H9 (cell line): ENCODE measurements at regions not wholly inside any gene's neighbourhood (a gene's known extent, or its start where the extent isn't known, plus 50 kb on each side); places are given as distances from the start of the nearest gene placed in this dataset.

Source experiments
- DNase-seq: peaks from one replicate; pipeline ENCODE4 v3.0.0-alpha.2; 2017
- H2AFZ ChIP-seq: one replicate; pipeline ENCODE4 v1.6.1; 2013; ENCODE audit warnings: mild to moderate bottlenecking, low read length, control low read depth, moderate library complexity
- H2AK5ac ChIP-seq: 2 replicates; pipeline ENCODE4 v1.6.1; 2013; ENCODE audit warnings: low read length, control low read depth, mixed read lengths; ENCODE audit not compliant: insufficient read length
- H2BK120ac ChIP-seq: one replicate; pipeline ENCODE4 v1.6.1; 2013; ENCODE audit warnings: low read depth, mild to moderate bottlenecking, low read length, control low read depth, inconsistent platforms; ENCODE audit not compliant: poor library complexity, severe bottlenecking
- H2BK12ac ChIP-seq: 2 replicates; pipeline ENCODE4 v1.6.1; 2013; ENCODE audit warnings: low read length, control low read depth, mixed read lengths, low read depth; ENCODE audit not compliant: insufficient read length
- H2BK15ac ChIP-seq: 2 replicates; pipeline ENCODE4 v1.6.1; 2013; ENCODE audit warnings: low read depth, low read length, control low read depth
- H2BK20ac ChIP-seq: one replicate; pipeline ENCODE4 v1.6.1; 2013; ENCODE audit warnings: low read depth, mild to moderate bottlenecking, low read length, control low read depth, inconsistent platforms; ENCODE audit not compliant: poor library complexity, severe bottlenecking
- H2BK5ac ChIP-seq: 2 replicates; pipeline ENCODE4 v1.6.1; 2013; ENCODE audit warnings: low read length, control low read depth, mixed read lengths; ENCODE audit not compliant: insufficient read length
- H3K14ac ChIP-seq: 2 replicates; pipeline ENCODE4 v1.6.1; 2013; ENCODE audit warnings: low read length, control low read depth; ENCODE audit not compliant: insufficient read depth
- H3K18ac ChIP-seq: 2 replicates; pipeline ENCODE4 v1.6.1; 2013; ENCODE audit warnings: low read depth, mild to moderate bottlenecking, mixed read lengths, low read length, control low read depth; ENCODE audit not compliant: insufficient read length
- H3K23ac ChIP-seq: 2 replicates; pipeline ENCODE4 v1.6.1; 2013; ENCODE audit warnings: low read length, control low read depth, mixed read lengths, low read depth; ENCODE audit not compliant: insufficient read length
- H3K23me2 ChIP-seq: 2 replicates; pipeline ENCODE4 v1.6.1; 2013; ENCODE audit warnings: low read depth, mild to moderate bottlenecking, mixed read lengths, low read length, control low read depth; ENCODE audit not compliant: insufficient read length, poor library complexity, severe bottlenecking
- H3K27ac ChIP-seq: 2 replicates; pipeline ENCODE4 v1.5.1; 2013; ENCODE audit warnings: low read length, control low read depth, mixed read lengths, low read depth; ENCODE audit not compliant: insufficient read length
- H3K27me3 ChIP-seq: 2 replicates; pipeline ENCODE4 v1.6.1; 2013; ENCODE audit warnings: low read length, control low read depth, inconsistent platforms; ENCODE audit not compliant: insufficient read depth
- H3K4ac ChIP-seq: 2 replicates; pipeline ENCODE4 v1.6.1; 2013; ENCODE audit warnings: low read depth, mild to moderate bottlenecking, control low read depth, inconsistent platforms, low read length, moderate library complexity
- H3K4me1 ChIP-seq: 2 replicates; pipeline ENCODE4 v1.6.1; 2013; ENCODE audit warnings: low read length, control low read depth, inconsistent platforms; ENCODE audit not compliant: insufficient read depth
- H3K4me2 ChIP-seq: 2 replicates; pipeline ENCODE4 v1.6.1; 2013; ENCODE audit warnings: low read length, control low read depth, mixed read lengths; ENCODE audit not compliant: insufficient read length, insufficient read depth
- H3K56ac ChIP-seq: 2 replicates; pipeline ENCODE4 v1.6.1; 2013; ENCODE audit warnings: low read depth, mild to moderate bottlenecking, mixed read lengths, low read length, control low read depth; ENCODE audit not compliant: insufficient read length
- H3K79me1 ChIP-seq: 2 replicates; pipeline ENCODE4 v1.6.1; 2013; ENCODE audit warnings: low read depth, mild to moderate bottlenecking, moderate library complexity, low read length, control low read depth, inconsistent platforms; ENCODE audit not compliant: insufficient read depth, poor library complexity, severe bottlenecking
- H3K79me2 ChIP-seq: 2 replicates; pipeline ENCODE4 v1.6.1; 2013; ENCODE audit warnings: low read length, control low read depth, inconsistent platforms; ENCODE audit not compliant: insufficient read depth
- H3K9ac ChIP-seq: 2 replicates; pipeline ENCODE4 v1.6.1; 2013; ENCODE audit warnings: low read length, control low read depth, mixed read lengths; ENCODE audit not compliant: insufficient read length; ENCODE audit errors: extremely low read depth
- H3K9me3 ChIP-seq: one replicate; pipeline ENCODE4 v1.6.1; 2013; ENCODE audit warnings: low read depth, low read length, inconsistent platforms; ENCODE audit not compliant: control insufficient read depth
- H3T11ph ChIP-seq: one replicate; pipeline ENCODE4 v1.6.1; 2013; ENCODE audit warnings: mild to moderate bottlenecking, low read length, control low read depth, inconsistent platforms
- H4K20me1 ChIP-seq: one replicate; pipeline ENCODE4 v1.6.1; 2013; ENCODE audit not compliant: control insufficient read depth, insufficient read length, insufficient read depth
- H4K5ac ChIP-seq: 2 replicates; pipeline ENCODE4 v1.6.1; 2013; ENCODE audit warnings: low read depth, mild to moderate bottlenecking, mixed read lengths, low read length, control low read depth; ENCODE audit not compliant: insufficient read length
- H4K8ac ChIP-seq: replicated peaks from 2 replicates; pipeline ENCODE4 v1.6.1; 2013; ENCODE audit warnings: low read length, control low read depth, mixed read lengths, low read depth; ENCODE audit not compliant: insufficient read length
- H4K91ac ChIP-seq: 2 replicates; pipeline ENCODE4 v1.6.1; 2013; ENCODE audit warnings: low read depth, mild to moderate bottlenecking, moderate library complexity, mixed read lengths, low read length, control low read depth; ENCODE audit not compliant: insufficient read length
- H3K27ac Mint-ChIP-seq, 3 experiments: 2 replicates in 2 of 3; 3 replicates in 1 of 3; pipeline ENCODE4 v1.8.0; 2020 to 2021; ENCODE audit warnings: mixed read lengths in 3 of 3, mild to moderate bottlenecking in 1 of 3, moderate library complexity in 1 of 3
- H3K27me3 Mint-ChIP-seq: 2 replicates; pipeline ENCODE4 v1.8.0; 2021; ENCODE audit warnings: low read depth, mild to moderate bottlenecking, moderate library complexity, mixed read lengths
- H3K36me3 Mint-ChIP-seq, 3 experiments: 2 replicates in 2 of 3; 3 replicates in 1 of 3; pipeline ENCODE4 v1.8.0; 2020 to 2021; ENCODE audit warnings: low read depth in 3 of 3, mixed read lengths in 3 of 3; ENCODE audit not compliant: insufficient read depth in 1 of 3
- H3K4me1 Mint-ChIP-seq, 2 experiments: 2 replicates each; pipeline ENCODE4 v1.8.0; 2020; ENCODE audit warnings: mixed read lengths in 2 of 2
- H3K4me3 Mint-ChIP-seq, 2 experiments: 2 replicates in 1 of 2; 3 replicates in 1 of 2; pipeline ENCODE4 v1.8.0; 2020 to 2021; ENCODE audit warnings: mild to moderate bottlenecking in 2 of 2, mixed read lengths in 2 of 2, moderate library complexity in 1 of 2
- H3K9me3 Mint-ChIP-seq, 2 experiments: 2 replicates in 1 of 2; 3 replicates in 1 of 2; pipeline ENCODE4 v1.8.0; 2020; ENCODE audit warnings: mild to moderate bottlenecking in 2 of 2, mixed read lengths in 2 of 2, moderate library complexity in 1 of 2
- CTCF ChIP-seq: fragments of 200-600 bp; sonication (generic); conservative IDR thresholded peaks from 3 replicates; pipeline ENCODE4 v1.8.0; 2021; ENCODE audit warnings: antibody characterized with exemption, mild to moderate bottlenecking
- WGBS: extraction: QIAGEN DNeasy Blood & Tissue Kit; methylation state at CpG from one replicate; pipeline ENCODE4 v1.1.7; 2013; ENCODE audit warnings: missing lambda C conversion rate, low lambda C conversion rate, mixed read lengths; ENCODE audit not compliant: insufficient read length; ENCODE audit errors: extremely low coverage; 5-methylcytosine and 5-hydroxymethylcytosine counted together

GRCh38 chr20:11324990-11325389, 592.7 kb upstream of the BTBD3 start:
- no peak overlapping the region for H3K18ac ChIP-seq
- H3K27ac Mint-ChIP-seq: no peak overlapping the region
- H4K5ac ChIP-seq: no peak overlapping the region
- no peak for TF ChIP-seq CTCF
- H2BK15ac ChIP-seq: no peak overlapping the region
- H4K20me1 ChIP-seq: no peaks in the 10 kb centered on the region
- no peak overlapping the region for H4K8ac ChIP-seq
- H3K4me1 Mint-ChIP-seq: peaks cover 0 to 8% of the 10 kb centered on the region in 2 experiments; a peak in 1 of 4 replicates
- no peak overlapping the region for H3K56ac ChIP-seq
- no peak overlapping the region for H3K14ac ChIP-seq
- H3K36me3 Mint-ChIP-seq: peaks cover 2 to 12% (median 3%) of the 10 kb centered on the region in 3 experiments; a peak in 6 of 7 replicates
- no peaks in the 10 kb centered on the region for H3K79me2 ChIP-seq
- no peak overlapping the region for H3K27ac ChIP-seq
- no peaks in the 10 kb centered on the region for H3K9me3 ChIP-seq
- H3K23ac ChIP-seq: no peak overlapping the region
- no peak for DNase-seq
- no peak overlapping the region for H3K4ac ChIP-seq
- H4K91ac ChIP-seq: no peak overlapping the region
- peaks cover 4 to 14% of the 10 kb centered on the region in 2 experiments; a peak in 3 of 5 replicates for H3K9me3 Mint-ChIP-seq
- no CpG with 5 or more reads among the region's 4 CpGs for WGBS
- no peak overlapping the region for H3K4me2 ChIP-seq
- no peak overlapping the region for H3T11ph ChIP-seq
- H3K4me1 ChIP-seq: no peaks in the 10 kb centered on the region
- no peak overlapping the region for H3K9ac ChIP-seq
- no peak overlapping the region for H2BK120ac ChIP-seq
- no peaks in the 10 kb centered on the region for H3K27me3 Mint-ChIP-seq
- no peaks in the 10 kb centered on the region for H3K79me1 ChIP-seq
- H2AK5ac ChIP-seq: no peak overlapping the region
- no peaks in the 10 kb centered on the region for H3K27me3 ChIP-seq
- H2AFZ ChIP-seq: no peak overlapping the region
- no peak overlapping the region for H2BK5ac ChIP-seq
- no peak overlapping the region for H2BK20ac ChIP-seq
- no peaks in the 10 kb centered on the region for H3K23me2 ChIP-seq
- no peak overlapping the region for H3K4me3 Mint-ChIP-seq
- no peak overlapping the region for H2BK12ac ChIP-seq
